CD4-positive, alpha-beta T cell (primary cell): ENCODE measurements at regions not wholly inside any gene's neighbourhood (a gene's known extent, or its start where the extent isn't known, plus 50 kb on each side); places are given as distances from the start of the nearest gene placed in this dataset.
"Not testable (repeated sequence)": the region's sequence is repeated elsewhere in the genome, so short reads cannot be mapped to it uniquely, and the experiment has no call there.

Experiments used
- ATAC-seq: fragments of 200-7000 bp; cut with Tn5 transposase; one replicate; pipeline ENCODE4 v1.10.0; 2022; ENCODE audit warnings: mild to moderate bottlenecking; ENCODE audit not compliant: poor library complexity
- CTCF ChIA-PET: fragments of 350-600 bp; sonication (Branson Sonifier 250); formaldehyde crosslinking; loops from one replicate; lab custom pipeline; 2021; ENCODE audit warnings: antibody characterized with exemption, inconsistent platforms; lab: Charles Lee
- POLR2A ChIA-PET: fragments of 350-600 bp; sonication (Branson Sonifier 250); formaldehyde crosslinking; loops from one replicate; lab custom pipeline; 2021; ENCODE audit warnings: antibody characterized with exemption, inconsistent platforms; lab: Charles Lee
- DNase-seq, 14 experiments: peaks; one replicate each; pipeline ENCODE4 v3.0.0-alpha.2; 2013 to 2020; ENCODE audit warnings: mixed read lengths in 2 of 14
- H3K27ac ChIP-seq, 2 donors: one replicate each; pipeline versions ENCODE4 v1.5.1 to v1.7.0; 2013; ENCODE audit warnings: low read length in 2 of 2, low read depth in 1 of 2, mild to moderate bottlenecking in 1 of 2
- H3K27me3 ChIP-seq, 2 experiments: 1 replicate in 1 of 2; 2 replicates in 1 of 2; pipeline versions ENCODE4 v1.6.1 to v1.7.0; 2013; ENCODE audit warnings: low read length in 2 of 2, control low read depth in 1 of 2, mild to moderate bottlenecking in 1 of 2, moderate library complexity in 1 of 2; ENCODE audit not compliant: insufficient read depth in 2 of 2, control insufficient read depth in 1 of 2
- H3K36me3 ChIP-seq: one replicate; pipeline ENCODE4 v1.6.1; 2013; ENCODE audit warnings: low read length, control low read depth; ENCODE audit not compliant: insufficient read depth
- H3K4me1 ChIP-seq: one replicate; pipeline ENCODE4 v1.6.1; 2013; ENCODE audit warnings: low read length, control low read depth; ENCODE audit not compliant: insufficient read depth
- H3K4me3 ChIP-seq: one replicate; pipeline ENCODE4 v1.5.1; 2013; ENCODE audit warnings: mild to moderate bottlenecking, low read length, moderate library complexity
- H3K9me3 ChIP-seq, 2 experiments: 1 replicate in 1 of 2; 2 replicates in 1 of 2; pipeline versions ENCODE4 v1.6.1 to v1.7.0; 2013; ENCODE audit warnings: low read length in 2 of 2, mild to moderate bottlenecking in 2 of 2, control low read depth in 1 of 2, moderate library complexity in 1 of 2; ENCODE audit not compliant: control insufficient read depth in 1 of 2, insufficient read depth in 1 of 2
- H3K27ac Mint-ChIP-seq: one replicate; pipeline ENCODE4 v1.8.0; 2020; ENCODE audit warnings: mixed read lengths
- H3K27me3 Mint-ChIP-seq: one replicate; pipeline ENCODE4 v1.8.0; 2021; ENCODE audit warnings: mixed read lengths
- H3K36me3 Mint-ChIP-seq: one replicate; pipeline ENCODE4 v1.8.0; 2021; ENCODE audit warnings: low read depth, mixed read lengths
- H3K4me1 Mint-ChIP-seq: one replicate; pipeline ENCODE4 v1.8.0; 2021; ENCODE audit warnings: low read depth, mixed read lengths
- H3K4me3 Mint-ChIP-seq: one replicate; pipeline ENCODE4 v1.8.0; 2020; ENCODE audit warnings: mild to moderate bottlenecking, mixed read lengths
- H3K9me3 Mint-ChIP-seq: one replicate; pipeline ENCODE4 v1.8.0; 2020; ENCODE audit warnings: mixed read lengths
- CTCF ChIP-seq: fragments of 200-600 bp; IDR thresholded peaks from one replicate; pipeline ENCODE4 v1.8.0; 2022; ENCODE audit warnings: antibody characterized with exemption, mild to moderate bottlenecking
- intact Hi-C, 2 experiments: fragments of 100-400 bp; cut with DNase I in 1 of 2; cut with micrococcal nuclease in 1 of 2; formaldehyde crosslinking; loops; one replicate each; pipeline versions ENCODE4 v1.15.1 to v1.9.0; 2023 to 2025; cut with DNase I, micrococcal nuclease

- H3K27me3 Mint-ChIP-seq, DNase-seq, H3K36me3 ChIP-seq, H3K27ac Mint-ChIP-seq, H3K4me3 Mint-ChIP-seq, ATAC-seq, H3K27me3 ChIP-seq, H3K36me3 Mint-ChIP-seq, H3K4me1 ChIP-seq, H3K27ac ChIP-seq, CTCF ChIA-PET, POLR2A ChIA-PET, H3K4me3 ChIP-seq, H3K4me1 Mint-ChIP-seq: not testable (repeated sequence)
- peaks cover 13% of the 10 kb centered on the region for H3K9me3 Mint-ChIP-seq
- intact Hi-C loops, result loop anchor here in 1 of 2 experiments (10.0 kb wide), 1 partner anchor 63 kb away; no protein-coding TSS in a partner anchor
- H3K9me3 ChIP-seq, result peaks cover 0 to 22% of the 10 kb centered on the region in 2 experiments
Measured at GRCh38 chr4:45207241-45207863, 481.0 kb upstream of the GNPDA2 start.

GRCh38 chr4:45199736-45200135 lies 473.4 kb upstream of the GNPDA2 start:
- CTCF ChIA-PET, result no interaction called here
- Mint-ChIP-seq H3K4me1 (no peaks in the 10 kb centered on the region), H3K27me3 (no peaks in the 10 kb centered on the region), H3K36me3 (no peaks in the 10 kb centered on the region), H3K9me3 (peaks cover 3% of the 10 kb centered on the region), H3K27ac (no peak overlapping the region), H3K4me3 (no peak overlapping the region)
- ATAC-seq, result no peak
- Histone ChIP-seq H3K4me1 (no peaks in the 10 kb centered on the region), H3K4me3 (no peak overlapping the region), H3K9me3 (no peaks in the 10 kb centered on the region), H3K36me3 (no peaks in the 10 kb centered on the region), H3K27ac (no peak overlapping the region), H3K27me3 (no peaks in the 10 kb centered on the region)
- intact Hi-C loops, result loop anchor here in 1 of 2 experiments (10.0 kb wide), 1 partner anchor 55 kb away; no protein-coding TSS in a partner anchor
- DNase-seq, result no peak
- POLR2A ChIA-PET, result no interaction called here
- no peak for TF ChIP-seq CTCF

- H3K4me3 Mint-ChIP-seq, result no peak overlapping the region
- H3K27ac ChIP-seq, result no peak overlapping the region
- DNase-seq (no peak), ATAC-seq (no peak)
- no peaks in the 10 kb centered on the region for H3K36me3 Mint-ChIP-seq
- H3K4me1 ChIP-seq, result no peaks in the 10 kb centered on the region
- H3K27me3 Mint-ChIP-seq, result no peaks in the 10 kb centered on the region
- intact Hi-C loops, result no loop called here
- peaks cover 10% of the 10 kb centered on the region for H3K9me3 Mint-ChIP-seq
- no peak for TF ChIP-seq CTCF
- ChIA-PET CTCF (interaction anchor here (0.6 to 0.7 kb wide), 2 partner anchors 32 to 64 kb away, joined by 3 to 4 read pairs; no protein-coding TSS in a partner anchor), POLR2A (no interaction called here)
- H3K4me1 Mint-ChIP-seq, result no peaks in the 10 kb centered on the region
- no peaks in the 10 kb centered on the region for H3K36me3 ChIP-seq
- H3K9me3 ChIP-seq, result no peaks in the 10 kb centered on the region
- H3K27me3 ChIP-seq, result no peaks in the 10 kb centered on the region
- H3K27ac Mint-ChIP-seq, result no peak overlapping the region
- no peak overlapping the region for H3K4me3 ChIP-seq
Measured at GRCh38 chr4:45188501-45188900, 462.1 kb upstream of the GNPDA2 start.

GRCh38 chr4:45186249-45186648 lies 459.9 kb upstream of the GNPDA2 start:
- Mint-ChIP-seq H3K4me3 (no peak overlapping the region), H3K36me3 (no peaks in the 10 kb centered on the region), H3K27me3 (no peaks in the 10 kb centered on the region), H3K4me1 (no peaks in the 10 kb centered on the region), H3K27ac (no peak overlapping the region), H3K9me3 (peaks cover 11% of the 10 kb centered on the region)
- POLR2A ChIA-PET, result no interaction called here
- no peaks in the 10 kb centered on the region for H3K9me3 ChIP-seq
- no peak overlapping the region for H3K4me3 ChIP-seq
- CTCF ChIA-PET, result no interaction called here
- DNase-seq (no peak), ATAC-seq (no peak)
- no peaks in the 10 kb centered on the region for H3K27me3 ChIP-seq
- no peaks in the 10 kb centered on the region for H3K36me3 ChIP-seq
- TF ChIP-seq CTCF, result no peak
- intact Hi-C loops, result no loop called here
- H3K4me1 ChIP-seq, result no peaks in the 10 kb centered on the region
- no peak overlapping the region for H3K27ac ChIP-seq
